ENCODE measurements at regions not wholly inside any gene's neighbourhood (a gene's known extent, or its start where the extent isn't known, plus 50 kb on each side); places are given as distances from the start of the nearest gene placed in this dataset.

- TF ChIP-seq CTCF (IDR thresholded peaks at IDR 0.05), result no peak
- TF ChIP-seq POLR2A (IDR thresholded peaks at IDR 0.05), result no peak
Measured at GRCh38 chr15:96737408-96737807, 406.9 kb downstream of the NR2F2 start.

Data from heart left ventricle (tissue), 13 donors.